ENCODE measurements at regions not wholly inside any gene's neighbourhood (a gene's known extent, or its start where the extent isn't known, plus 50 kb on each side); places are given as distances from the start of the nearest gene placed in this dataset.

DNA sequence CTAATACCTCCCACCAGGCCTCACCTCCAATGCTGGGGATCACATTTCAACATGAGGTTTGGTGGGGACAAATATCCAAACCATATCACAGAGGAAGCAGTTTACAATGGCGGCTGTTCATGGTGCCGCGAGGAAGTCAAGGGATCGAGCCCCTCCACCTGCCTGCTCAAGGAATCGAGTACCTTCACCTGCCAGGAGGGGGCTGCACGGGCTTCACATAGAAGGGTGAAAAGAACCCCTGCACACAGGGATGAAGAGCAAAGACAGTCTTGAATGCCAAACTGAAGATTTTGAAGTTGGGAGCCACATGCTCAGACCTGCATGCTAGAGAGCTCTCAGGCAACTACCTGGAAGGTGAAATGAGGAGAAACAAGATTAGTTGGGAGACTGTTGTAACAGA is 110.3 kb downstream of the KCNF1 start:
- no peak for DNase-seq
- Histone ChIP-seq H3K36me3 (ENCODE audit: low read depth) (no peaks in the 10 kb centered on the region), H3K79me2 (ENCODE audit: low read depth) (no peaks in the 10 kb centered on the region), H3K4me2 (peak overlapping the region; percentile 38), H4K20me1 (ENCODE audit: insufficient read depth) (no peaks in the 10 kb centered on the region), H2AFZ (no peak overlapping the region), H3F3A (ENCODE audit: insufficient read depth, low read depth) (peaks cover 13% of the 10 kb centered on the region), H3K4me1 (replicated peaks; ENCODE audit: insufficient read depth) (peaks cover 29% of the 10 kb centered on the region), H3K4me3 (no peak overlapping the region), H3K9me2 (ENCODE audit: insufficient read depth) (no peaks in the 10 kb centered on the region), H3K27me3 (ENCODE audit: insufficient read depth, low read depth) (no peaks in the 10 kb centered on the region), H3K9me3 (ENCODE audit: insufficient read depth, low read depth) (no peaks in the 10 kb centered on the region), H3K27ac (peak overlapping the region; percentile 69)
- CTCF ChIA-PET, result no interaction called here
- TF ChIP-seq EZH2 (IDR thresholded peaks at IDR 0.05; ENCODE audit: low read depth), result no peak
- TF ChIP-seq, protein P1, sequence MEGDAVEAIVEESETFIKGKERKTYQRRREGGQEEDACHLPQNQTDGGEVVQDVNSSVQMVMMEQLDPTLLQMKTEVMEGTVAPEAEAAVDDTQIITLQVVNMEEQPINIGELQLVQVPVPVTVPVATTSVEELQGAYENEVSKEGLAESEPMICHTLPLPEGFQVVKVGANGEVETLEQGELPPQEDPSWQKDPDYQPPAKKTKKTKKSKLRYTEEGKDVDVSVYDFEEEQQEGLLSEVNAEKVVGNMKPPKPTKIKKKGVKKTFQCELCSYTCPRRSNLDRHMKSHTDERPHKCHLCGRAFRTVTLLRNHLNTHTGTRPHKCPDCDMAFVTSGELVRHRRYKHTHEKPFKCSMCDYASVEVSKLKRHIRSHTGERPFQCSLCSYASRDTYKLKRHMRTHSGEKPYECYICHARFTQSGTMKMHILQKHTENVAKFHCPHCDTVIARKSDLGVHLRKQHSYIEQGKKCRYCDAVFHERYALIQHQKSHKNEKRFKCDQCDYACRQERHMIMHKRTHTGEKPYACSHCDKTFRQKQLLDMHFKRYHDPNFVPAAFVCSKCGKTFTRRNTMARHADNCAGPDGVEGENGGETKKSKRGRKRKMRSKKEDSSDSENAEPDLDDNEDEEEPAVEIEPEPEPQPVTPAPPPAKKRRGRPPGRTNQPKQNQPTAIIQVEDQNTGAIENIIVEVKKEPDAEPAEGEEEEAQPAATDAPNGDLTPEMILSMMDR (conservative IDR thresholded peaks at IDR 0.05), result no peak
- intact Hi-C loops (cut with micrococcal nuclease; ENCODE audit: unreplicated experiment), result no loop called here
- POLR2A ChIA-PET (ENCODE audit: unreplicated experiment), result interaction anchor here (0.7 kb wide), 1 partner anchor 562 kb away, joined by 5 read pairs; no protein-coding TSS in a partner anchor
- TSS peak; percentile 89 for BruUV-seq (replicated peaks)

DNA sequence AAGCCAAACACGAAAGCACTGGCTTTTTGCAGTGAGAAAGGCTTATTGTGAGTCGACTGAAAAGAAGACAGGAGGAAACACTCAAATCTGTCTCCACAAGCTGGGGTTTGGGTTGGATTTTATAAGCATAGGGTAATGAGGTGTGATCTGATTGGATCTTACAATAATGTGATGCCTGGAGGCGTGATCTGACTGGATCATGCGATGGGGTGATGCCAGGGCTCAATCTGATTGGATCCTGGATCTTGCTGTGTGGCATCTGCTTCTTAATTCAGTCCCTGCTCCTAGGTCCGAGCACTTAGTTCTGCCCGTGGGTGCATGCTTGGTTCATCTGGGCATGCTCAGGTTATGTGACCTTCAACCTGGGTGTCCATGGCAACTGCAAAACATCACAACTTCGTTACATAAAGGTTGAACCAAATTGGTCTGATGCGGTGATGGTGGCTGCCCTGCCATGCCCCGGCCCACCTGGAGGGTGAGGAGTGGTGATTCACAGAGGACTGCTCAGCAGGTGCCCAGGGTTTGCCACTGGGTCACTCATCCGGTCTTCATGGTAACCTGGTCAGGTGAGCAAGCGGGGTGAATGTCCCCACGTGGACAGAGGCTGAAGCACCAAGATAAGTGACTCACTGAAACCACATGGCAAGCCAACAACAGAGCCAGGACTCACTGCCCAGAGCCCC is 111.0 kb downstream of the KCNF1 start:
- Histone ChIP-seq H3K79me2 (ENCODE audit: low read depth) (no peaks in the 10 kb centered on the region), H3K4me1 (replicated peaks; ENCODE audit: insufficient read depth) (peaks cover 29% of the 10 kb centered on the region), H3F3A (ENCODE audit: insufficient read depth, low read depth) (peaks cover 13% of the 10 kb centered on the region), H3K27me3 (ENCODE audit: insufficient read depth, low read depth) (no peaks in the 10 kb centered on the region), H4K20me1 (ENCODE audit: insufficient read depth) (no peaks in the 10 kb centered on the region), H2AFZ (no peak overlapping the region), H3K27ac (peak overlapping the region; percentile 69), H3K9me3 (ENCODE audit: insufficient read depth, low read depth) (no peaks in the 10 kb centered on the region), H3K9me2 (ENCODE audit: insufficient read depth) (no peaks in the 10 kb centered on the region), H3K4me3 (no peak overlapping the region), H3K36me3 (ENCODE audit: low read depth) (no peaks in the 10 kb centered on the region), H3K4me2 (peak overlapping the region; percentile 39)
- ChIA-PET CTCF (no interaction called here), POLR2A (ENCODE audit: unreplicated experiment) (interaction anchor here (0.7 kb wide), 1 partner anchor 563 kb away, joined by 5 read pairs; no protein-coding TSS in a partner anchor)
- no TSS peak for BruUV-seq (replicated peaks)
- TF ChIP-seq EZH2 (IDR thresholded peaks at IDR 0.05; ENCODE audit: low read depth), result no peak
- TF ChIP-seq, protein P1 (conservative IDR thresholded peaks at IDR 0.05), result 0 out of 2 replicates have a peak, but pooled peaks have one; percentile 17
- peak; percentile 79 to 99 for DNase-seq
- intact Hi-C loops (cut with micrococcal nuclease; ENCODE audit: unreplicated experiment), result no loop called here

DNA sequence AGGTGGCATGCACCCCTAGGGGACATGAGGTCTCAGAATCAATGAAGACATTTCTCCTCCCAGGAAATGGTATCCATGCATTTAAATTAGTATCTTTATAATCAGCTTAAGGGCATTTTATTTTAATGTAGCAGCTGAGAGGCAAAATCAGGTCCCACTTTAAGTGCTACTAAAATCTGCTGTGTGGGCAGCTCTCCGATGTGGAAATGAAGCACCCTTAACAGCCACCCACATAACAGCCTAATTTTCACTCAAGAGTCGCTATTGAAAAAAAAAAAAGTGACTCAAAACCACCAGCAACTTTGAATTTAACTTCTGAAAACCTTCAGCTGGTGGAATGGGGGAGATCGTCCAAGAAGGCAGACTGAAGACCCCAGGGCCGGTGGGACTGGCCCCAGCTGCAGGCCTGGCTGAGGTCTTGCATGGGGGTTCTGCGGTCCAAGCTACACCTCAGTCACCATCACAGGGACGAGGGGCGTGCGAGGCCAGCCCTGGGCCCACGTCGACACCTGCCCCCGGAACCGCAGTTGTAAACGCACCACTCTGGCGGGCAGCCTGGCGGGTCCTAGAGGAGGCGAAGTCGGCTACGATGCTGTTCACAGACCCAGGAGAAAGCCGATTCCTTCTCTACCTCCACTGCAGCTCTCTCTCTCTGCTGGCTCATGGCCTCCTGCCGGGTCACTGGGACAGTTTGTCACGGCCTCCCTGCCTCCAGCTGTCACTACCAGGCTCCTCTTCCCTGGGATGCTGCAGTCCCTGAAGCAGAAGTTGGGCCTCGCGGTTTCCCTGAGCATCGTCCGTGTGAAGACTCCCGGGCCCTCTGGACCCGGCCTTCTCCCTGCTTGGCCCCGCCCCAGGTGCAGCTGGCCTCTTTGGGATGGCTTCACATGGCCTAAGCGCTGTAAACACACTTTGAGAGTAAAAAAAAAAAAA is 111.9 kb downstream of the KCNF1 start:
- H3K9me2 ChIP-seq (ENCODE audit: insufficient read depth), result no peaks in the 10 kb centered on the region
- no peaks in the 10 kb centered on the region for H3K27me3 ChIP-seq (ENCODE audit: insufficient read depth, low read depth)
- peaks cover 29% of the 10 kb centered on the region for H3K4me1 ChIP-seq (replicated peaks; ENCODE audit: insufficient read depth)
- no peak for TF ChIP-seq EZH2 (IDR thresholded peaks at IDR 0.05; ENCODE audit: low read depth)
- TF ChIP-seq, protein P1 (conservative IDR thresholded peaks at IDR 0.05), result no peak
- DNase-seq, result peak in 1 of 2 experiments; percentile 44
- H3K4me2 ChIP-seq, result peak overlapping the region; percentile 39
- no peak overlapping the region for H2AFZ ChIP-seq
- H3K27ac ChIP-seq, result peak overlapping the region; percentile 45
- H3K4me3 ChIP-seq, result no peak overlapping the region
- intact Hi-C loops (cut with micrococcal nuclease; ENCODE audit: unreplicated experiment), result no loop called here
- H3K9me3 ChIP-seq (ENCODE audit: insufficient read depth, low read depth), result no peaks in the 10 kb centered on the region
- no TSS peak for BruUV-seq (replicated peaks)
- no peaks in the 10 kb centered on the region for H4K20me1 ChIP-seq (ENCODE audit: insufficient read depth)
- H3K79me2 ChIP-seq (ENCODE audit: low read depth), result no peaks in the 10 kb centered on the region
- CTCF ChIA-PET, result no interaction called here
- POLR2A ChIA-PET (ENCODE audit: unreplicated experiment), result interaction anchor here (0.7 kb wide), 1 partner anchor 11 kb away, joined by 14 read pairs; no protein-coding TSS in a partner anchor
- H3F3A ChIP-seq (ENCODE audit: insufficient read depth, low read depth), result peaks cover 13% of the 10 kb centered on the region
- no peaks in the 10 kb centered on the region for H3K36me3 ChIP-seq (ENCODE audit: low read depth)
